H1 (cell line): ENCODE measurements at regions not wholly inside any gene's neighbourhood (a gene's known extent, or its start where the extent isn't known, plus 50 kb on each side); places are given as distances from the start of the nearest gene placed in this dataset.

Experiments
- CTCF ChIA-PET: fragments of 300-600 bp; sonication (Branson Sonifier 250); formaldehyde crosslinking; loops from one replicate; lab custom pipeline; 2021; ENCODE audit not compliant: partially characterized antibody; lab: Charles Lee
- POLR2A ChIA-PET: fragments of 300-600 bp; sonication (Branson Sonifier 250); formaldehyde crosslinking; loops from one replicate; lab custom pipeline; 2021; ENCODE audit warnings: inconsistent platforms; ENCODE audit not compliant: partially characterized antibody; lab: Charles Lee
- DNase-seq, 2 experiments: peaks; one replicate each; pipeline versions ENCODE4 v3.0.0 to v3.0.0-alpha.2; 2010 to 2022; ENCODE audit warnings: low spot score in 2 of 2, low read depth in 1 of 2, mixed read lengths in 1 of 2
- FAIRE-seq: peaks from 2 replicates; lab custom pipeline; 2011; peaks lifted over from hg19 to GRCh38; lab: Jason Lieb, UNC
- H2AFZ ChIP-seq: 2 replicates; pipeline ENCODE4 v1.8.1; 2012; ENCODE audit warnings: low read length, inconsistent platforms
- H2AK5ac ChIP-seq: 2 replicates; pipeline ENCODE4 v1.6.1; 2013; ENCODE audit warnings: low read depth, low read length
- H2BK120ac ChIP-seq: replicated peaks from 2 replicates; pipeline ENCODE3; 2013; ENCODE audit warnings: low read depth, low read length, inconsistent platforms
- H2BK12ac ChIP-seq: 2 replicates; pipeline ENCODE4 v1.6.1; 2013; ENCODE audit warnings: low read depth, low read length
- H2BK15ac ChIP-seq: 2 replicates; pipeline ENCODE4 v1.6.1; 2013; ENCODE audit warnings: low read length
- H2BK20ac ChIP-seq: 2 replicates; pipeline ENCODE4 v1.6.1; 2013; ENCODE audit warnings: low read length
- H2BK5ac ChIP-seq: 2 replicates; pipeline ENCODE4 v1.6.1; 2013; ENCODE audit warnings: low read depth, low read length
- H3K14ac ChIP-seq: 2 replicates; pipeline ENCODE4 v1.6.1; 2013; ENCODE audit warnings: inconsistent platforms; ENCODE audit not compliant: insufficient read length
- H3K18ac ChIP-seq: 2 replicates; pipeline ENCODE4 v1.6.1; 2013; ENCODE audit warnings: low read length; ENCODE audit errors: extremely low read depth
- H3K23ac ChIP-seq: 2 replicates; pipeline ENCODE4 v1.6.1; 2013; ENCODE audit warnings: inconsistent platforms; ENCODE audit not compliant: insufficient read length
- H3K23me2 ChIP-seq: 2 replicates; pipeline ENCODE4 v1.6.1; 2013; ENCODE audit warnings: low read depth, low read length
- H3K27ac ChIP-seq: 2 replicates; pipeline ENCODE4 v1.6.1; 2011; ENCODE audit warnings: low read depth, low read length, inconsistent platforms
- H3K27me3 ChIP-seq, 4 experiments: replicated peaks in 1 of 4; 1 replicate in 1 of 4; 2 replicates in 3 of 4; pipeline versions ENCODE4 v1.6.1 to v1.8.1; 2011 to 2013; ENCODE audit warnings: low read length in 3 of 4, mild to moderate bottlenecking in 3 of 4, inconsistent platforms in 2 of 4, mixed read lengths in 2 of 4, moderate library complexity in 1 of 4; ENCODE audit not compliant: control insufficient read depth in 3 of 4, insufficient read depth in 3 of 4; ENCODE audit errors: extremely low read depth in 1 of 4
- H3K36me3 ChIP-seq, 4 experiments: 2 replicates each; pipeline versions ENCODE4 v1.6.1 to v1.8.1; 2011 to 2013; ENCODE audit warnings: mild to moderate bottlenecking in 4 of 4, low read length in 3 of 4, moderate library complexity in 2 of 4, control low read depth in 1 of 4, inconsistent platforms in 1 of 4; ENCODE audit not compliant: insufficient read depth in 4 of 4, control insufficient read depth in 2 of 4
- H3K4ac ChIP-seq: replicated peaks from 2 replicates; pipeline ENCODE3; 2013; ENCODE audit warnings: low read length, low read depth, mixed read lengths, inconsistent platforms; ENCODE audit not compliant: insufficient read length
- H3K4me1 ChIP-seq, 4 experiments: replicated peaks in 1 of 4; 1 replicate in 1 of 4; 2 replicates in 3 of 4; pipeline versions ENCODE4 v1.6.1 to v1.8.1; 2011 to 2013; ENCODE audit warnings: low read length in 3 of 4, inconsistent platforms in 2 of 4, mixed read lengths in 1 of 4; ENCODE audit not compliant: insufficient read depth in 4 of 4, control insufficient read depth in 3 of 4
- H3K4me2 ChIP-seq, 2 experiments: 2 replicates each; pipeline versions ENCODE4 v1.6.1 to v1.8.1; 2011 to 2013; ENCODE audit warnings: low read depth in 2 of 2, low read length in 2 of 2, control low read depth in 1 of 2, inconsistent platforms in 1 of 2, mild to moderate bottlenecking in 1 of 2; ENCODE audit not compliant: insufficient read depth in 1 of 2
- H3K4me3 ChIP-seq, 4 experiments: fragments of 200-600, 300-600 bp in 1 of 4; sonication (generic), shearing (Covaris generic), sonication (Bioruptor Twin) in 1 of 4; 2 replicates each; pipeline versions ENCODE4 v1.5.1 to v1.8.1; 2011 to 2016; ENCODE audit warnings: low read length in 4 of 4, low read depth in 3 of 4, control low read depth in 2 of 4, inconsistent platforms in 2 of 4, mild to moderate bottlenecking in 2 of 4, mixed read lengths in 1 of 4, moderate library complexity in 1 of 4; ENCODE audit not compliant: insufficient read depth in 2 of 4; ENCODE audit errors: extremely low read depth in 1 of 4
- H3K56ac ChIP-seq: replicated peaks from 2 replicates; pipeline ENCODE3; 2013; ENCODE audit warnings: low read depth, mild to moderate bottlenecking, mixed read lengths, low read length, inconsistent platforms; ENCODE audit not compliant: insufficient read length
- H3K79me1 ChIP-seq: 2 replicates; pipeline ENCODE4 v1.6.1; 2013; ENCODE audit warnings: low read depth, low read length, control low read depth
- H3K79me2 ChIP-seq, 2 experiments: 2 replicates each; pipeline versions ENCODE4 v1.6.1 to v1.8.1; 2012 to 2013; ENCODE audit warnings: low read length in 2 of 2, mild to moderate bottlenecking in 2 of 2, inconsistent platforms in 1 of 2; ENCODE audit not compliant: insufficient read depth in 2 of 2, control insufficient read depth in 1 of 2
- H3K9ac ChIP-seq, 4 experiments: replicated peaks in 1 of 4; 1 replicate in 1 of 4; 2 replicates in 3 of 4; pipeline versions ENCODE4 v1.6.1 to v1.8.1; 2011 to 2013; ENCODE audit warnings: low read depth in 3 of 4, low read length in 3 of 4, control low read depth in 2 of 4, mild to moderate bottlenecking in 2 of 4, moderate library complexity in 2 of 4, inconsistent platforms in 1 of 4; ENCODE audit errors: extremely low read depth in 1 of 4
- H3K9me3 ChIP-seq, 2 experiments: 2 replicates each; pipeline versions ENCODE4 v1.6.1 to v1.8.1; 2012 to 2013; ENCODE audit warnings: mild to moderate bottlenecking in 2 of 2, moderate library complexity in 2 of 2, control low read depth in 1 of 2, inconsistent platforms in 1 of 2, low read depth in 1 of 2, low read length in 1 of 2, mixed read lengths in 1 of 2; ENCODE audit not compliant: insufficient read depth in 2 of 2
- H4K20me1 ChIP-seq, 2 experiments: replicated peaks in 1 of 2; 2 replicates each; pipeline versions ENCODE3 to v1.8.1; 2011 to 2013; ENCODE audit warnings: inconsistent platforms in 2 of 2, low read length in 2 of 2, mild to moderate bottlenecking in 1 of 2; ENCODE audit not compliant: insufficient read depth in 2 of 2, control insufficient read depth in 1 of 2
- H4K5ac ChIP-seq: 2 replicates; pipeline ENCODE4 v1.6.1; 2013; ENCODE audit warnings: low read length, low read depth, mixed read lengths, inconsistent platforms; ENCODE audit not compliant: insufficient read length
- H4K8ac ChIP-seq: 2 replicates; pipeline ENCODE4 v1.8.0; 2013; ENCODE audit warnings: mild to moderate bottlenecking, moderate library complexity, low read length, inconsistent platforms; ENCODE audit not compliant: insufficient read depth; ENCODE audit errors: extremely low read depth
- H4K91ac ChIP-seq: replicated peaks from 2 replicates; pipeline ENCODE3; 2013; ENCODE audit warnings: low read length, mixed read lengths, inconsistent platforms; ENCODE audit not compliant: insufficient read length
- ASH2L ChIP-seq: fragments of 200-600, 300-600 bp; sonication (generic); IDR thresholded peaks from one replicate; pipeline ENCODE4 v1.7.1; 2017; ENCODE audit warnings: low read length
- EGR1 ChIP-seq: IDR thresholded peaks from 2 replicates; pipeline ENCODE4 v1.6.1; 2011; ENCODE audit warnings: low read depth, low read length, borderline replicate concordance
- EP300 ChIP-seq, 2 experiments: IDR thresholded peaks; 1 replicate in 1 of 2; 2 replicates in 1 of 2; pipeline ENCODE4 v1.6.1; 2011 to 2012; ENCODE audit warnings: low read depth in 2 of 2, low read length in 2 of 2, mild to moderate bottlenecking in 2 of 2, borderline replicate concordance in 1 of 2, inconsistent platforms in 1 of 2, moderate library complexity in 1 of 2
- GABPA ChIP-seq: IDR thresholded peaks from 2 replicates; pipeline ENCODE4 v1.6.1; 2011; ENCODE audit warnings: mild to moderate bottlenecking, low read length, moderate library complexity, borderline replicate concordance; ENCODE audit not compliant: insufficient read depth
- PHF8 ChIP-seq: fragments of 200-600 bp; sonication (generic); conservative IDR thresholded peaks from 2 replicates; pipeline ENCODE4 v1.7.1; 2012; ENCODE audit warnings: low read depth, mild to moderate bottlenecking, inconsistent platforms, low read length, moderate library complexity
- RXRA ChIP-seq: IDR thresholded peaks from 2 replicates; pipeline ENCODE4 v1.6.1; 2011; ENCODE audit warnings: low read depth, mild to moderate bottlenecking, low read length, moderate library complexity; ENCODE audit not compliant: insufficient read depth
- WGBS, 2 experiments: shearing (Covaris generic) in 1 of 2; methylation state at CpG; one replicate each; pipeline versions ENCODE4 v1.1.6 to v1.1.7; 2013 to 2015; ENCODE audit warnings: low lambda C conversion rate in 2 of 2, mixed read lengths in 2 of 2, inconsistent platforms in 1 of 2, low coverage in 1 of 2, missing lambda C conversion rate in 1 of 2; ENCODE audit not compliant: insufficient replicate concordance in 2 of 2, insufficient coverage in 1 of 2, insufficient read length in 1 of 2; ENCODE audit errors: extremely low coverage in 1 of 2, missing lambda C conversion rate in 1 of 2; 5-methylcytosine and 5-hydroxymethylcytosine counted together
- TF ChIP-seq, protein P1 (sequence below): IDR thresholded peaks from 2 replicates; pipeline ENCODE4 v1.6.1; 2012; ENCODE audit warnings: inconsistent platforms

DNA sequence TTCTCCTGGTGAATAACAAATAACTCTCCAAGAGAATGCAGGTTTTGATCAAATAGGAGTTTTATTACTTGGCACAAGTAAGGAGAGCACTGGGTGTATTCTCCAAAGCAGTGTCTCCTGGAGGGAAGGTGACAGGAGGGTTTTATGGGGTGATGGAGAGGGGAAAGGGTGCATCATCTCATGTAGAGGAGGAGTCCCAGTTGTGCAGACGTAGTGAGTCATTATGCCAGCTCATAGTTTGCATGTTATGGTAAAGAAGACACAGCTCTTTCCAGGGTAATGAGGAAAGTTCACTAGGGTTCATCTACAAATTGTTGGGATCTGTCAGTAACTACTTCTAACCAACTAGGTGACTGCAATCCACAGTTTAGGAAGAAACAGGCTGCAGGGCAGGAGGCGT, 347.9 kb upstream of the MEOX2 start:
- no peaks in the 10 kb centered on the region for H3K36me3 ChIP-seq
- H3K23me2 ChIP-seq: no peaks in the 10 kb centered on the region
- H3K79me1 ChIP-seq: no peaks in the 10 kb centered on the region
- WGBS, 2 experiments: 81% methylated on average over 2 of the region's 2 CpGs; no CpG with 5 or more reads in 1 of the 2 experiments
- no peak overlapping the region for H3K4me3 ChIP-seq
- no peak overlapping the region for H3K14ac ChIP-seq
- no peak overlapping the region for H3K23ac ChIP-seq
- H3K18ac ChIP-seq: no peak overlapping the region
- peaks cover 0 to 1% (median 0%) of the 10 kb centered on the region in 4 experiments; a peak in 1 of 7 replicates for H3K27me3 ChIP-seq
- H4K8ac ChIP-seq: no peak overlapping the region
- no peak overlapping the region for H3K27ac ChIP-seq
- CTCF ChIA-PET: interaction anchor here (1.0 to 1.2 kb wide), 3 partner anchors 10 to 188 kb away, joined by 3 to 4 read pairs (median 4); no protein-coding TSS in a partner anchor
- H2BK20ac ChIP-seq: no peak overlapping the region
- no peak overlapping the region for H3K56ac ChIP-seq
- no peak overlapping the region for H3K4ac ChIP-seq
- H2AFZ ChIP-seq: no peak overlapping the region
- no peaks in the 10 kb centered on the region for H3K4me1 ChIP-seq
- H3K9me3 ChIP-seq: no peaks in the 10 kb centered on the region
- DNase-seq: no peak
- H4K20me1 ChIP-seq: no peaks in the 10 kb centered on the region
- no peak overlapping the region for H2BK15ac ChIP-seq
- no peak overlapping the region for H3K9ac ChIP-seq
- no peak overlapping the region for H2BK120ac ChIP-seq
- POLR2A ChIA-PET: no interaction called here
- H2BK12ac ChIP-seq: no peak overlapping the region
- no peak overlapping the region for H3K4me2 ChIP-seq
- no peak for FAIRE-seq
- H2AK5ac ChIP-seq: no peak overlapping the region
- H3K79me2 ChIP-seq: no peaks in the 10 kb centered on the region
- H4K91ac ChIP-seq: no peak overlapping the region
- H4K5ac ChIP-seq: no peak overlapping the region
- H2BK5ac ChIP-seq: no peak overlapping the region
- TF ChIP-seq GABPA: no peak
- TF ChIP-seq RXRA: no peak
- TF ChIP-seq, protein P1, sequence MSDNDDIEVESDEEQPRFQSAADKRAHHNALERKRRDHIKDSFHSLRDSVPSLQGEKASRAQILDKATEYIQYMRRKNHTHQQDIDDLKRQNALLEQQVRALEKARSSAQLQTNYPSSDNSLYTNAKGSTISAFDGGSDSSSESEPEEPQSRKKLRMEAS: no peak
- TF ChIP-seq PHF8: no peak
- no peak for TF ChIP-seq EP300 (IDR thresholded peaks at IDR 0.05; ENCODE audit: borderline replicate concordance in 1 of 2, low read depth in 2 of 2, low read length in 2 of 2)
- no peak for TF ChIP-seq ASH2L
- TF ChIP-seq EGR1: no peak
